ENCODE measurements at regions not wholly inside any gene's neighbourhood (a gene's known extent, or its start where the extent isn't known, plus 50 kb on each side); places are given as distances from the start of the nearest gene placed in this dataset.
"Not testable (repeated sequence)": the region's sequence is repeated elsewhere in the genome, so short reads cannot be mapped to it uniquely, and the experiment has no call there.

GRCh38 chr1:121443001-121443540 lies 258.3 kb downstream of the SRGAP2C start:
- TF ChIP-seq CTCF (IDR thresholded peaks at IDR 0.05; ENCODE audit: extremely low read depth, insufficient read depth, missing control alignments) = no peak
- DNase-seq (ENCODE audit: low spot score) = no peak
- in situ Hi-C loops (cut with MboI; ENCODE audit: low pct_unique_long_range_greater_than_20kb, low sequenced_read_pairs, unreplicated experiment) = no loop called here

- in situ Hi-C loops (cut with MboI; ENCODE audit: low pct_unique_long_range_greater_than_20kb, low sequenced_read_pairs, unreplicated experiment) = no loop called here
- TF ChIP-seq CTCF (IDR thresholded peaks at IDR 0.05; ENCODE audit: extremely low read depth, insufficient read depth, missing control alignments) = no peak
- no peak for DNase-seq (ENCODE audit: low spot score)
Measured at GRCh38 chr1:121444096-121444495, 259.3 kb downstream of the SRGAP2C start.

- in situ Hi-C loops (cut with MboI; ENCODE audit: low pct_unique_long_range_greater_than_20kb, low sequenced_read_pairs, unreplicated experiment) = no loop called here
- TF ChIP-seq CTCF (IDR thresholded peaks at IDR 0.05; ENCODE audit: extremely low read depth, insufficient read depth, missing control alignments) = no peak
- DNase-seq (ENCODE audit: low spot score) = no peak
Measured at GRCh38 chr1:121445679-121446078, 260.9 kb downstream of the SRGAP2C start.

- in situ Hi-C loops (cut with MboI; ENCODE audit: low pct_unique_long_range_greater_than_20kb, low sequenced_read_pairs, unreplicated experiment); DNase-seq (ENCODE audit: low spot score): not testable (repeated sequence)
Measured at GRCh38 chr1:121447280-121447923, 262.6 kb downstream of the SRGAP2C start.

- in situ Hi-C loops (cut with MboI; ENCODE audit: low pct_unique_long_range_greater_than_20kb, low sequenced_read_pairs, unreplicated experiment); DNase-seq (ENCODE audit: low spot score): not testable (repeated sequence)
Measured at GRCh38 chr1:121448064-121448463, 263.3 kb downstream of the SRGAP2C start.

- no peak for DNase-seq (ENCODE audit: low spot score)
- TF ChIP-seq CTCF (IDR thresholded peaks at IDR 0.05; ENCODE audit: extremely low read depth, insufficient read depth, missing control alignments) = no peak
- in situ Hi-C loops (cut with MboI; ENCODE audit: low pct_unique_long_range_greater_than_20kb, low sequenced_read_pairs, unreplicated experiment) = no loop called here
Measured at GRCh38 chr1:121448851-121449250, 264.1 kb downstream of the SRGAP2C start.

GRCh38 chr1:121452484-121452883 lies 267.7 kb downstream of the SRGAP2C start:
- no peak for TF ChIP-seq CTCF (IDR thresholded peaks at IDR 0.05; ENCODE audit: extremely low read depth, insufficient read depth, missing control alignments)
- in situ Hi-C loops (cut with MboI; ENCODE audit: low pct_unique_long_range_greater_than_20kb, low sequenced_read_pairs, unreplicated experiment) = no loop called here
- no peak for DNase-seq (ENCODE audit: low spot score)
